T-helper 1 cell (primary cell): ENCODE measurements at regions not wholly inside any gene's neighbourhood (a gene's known extent, or its start where the extent isn't known, plus 50 kb on each side); places are given as distances from the start of the nearest gene placed in this dataset.

Experiments used
- DNase-seq, 5 donors: peaks; one replicate each; pipeline ENCODE4 v3.0.0-alpha.2; 2012 to 2020

DNA sequence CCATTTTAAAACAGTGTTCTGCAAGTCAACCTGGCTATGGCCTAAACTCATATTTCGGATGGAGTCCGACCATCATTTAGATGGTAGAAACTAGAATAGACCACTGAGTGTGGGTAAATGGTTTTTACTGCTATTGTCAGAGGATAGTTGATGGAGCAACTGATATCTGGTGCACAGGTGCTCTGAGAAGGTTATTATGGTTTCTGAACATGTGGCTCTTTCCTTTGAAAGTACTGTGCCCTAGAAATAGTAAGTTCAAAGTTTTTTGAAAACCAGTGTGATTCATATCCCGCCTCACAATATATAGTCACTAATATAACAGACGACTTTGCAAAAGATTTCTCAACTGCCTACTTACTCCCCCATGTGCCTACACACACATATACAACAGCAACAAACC is 64.4 kb upstream of the BTG1 start:
- peak in 1 of 5 donors; percentile 71 for DNase-seq

DNA sequence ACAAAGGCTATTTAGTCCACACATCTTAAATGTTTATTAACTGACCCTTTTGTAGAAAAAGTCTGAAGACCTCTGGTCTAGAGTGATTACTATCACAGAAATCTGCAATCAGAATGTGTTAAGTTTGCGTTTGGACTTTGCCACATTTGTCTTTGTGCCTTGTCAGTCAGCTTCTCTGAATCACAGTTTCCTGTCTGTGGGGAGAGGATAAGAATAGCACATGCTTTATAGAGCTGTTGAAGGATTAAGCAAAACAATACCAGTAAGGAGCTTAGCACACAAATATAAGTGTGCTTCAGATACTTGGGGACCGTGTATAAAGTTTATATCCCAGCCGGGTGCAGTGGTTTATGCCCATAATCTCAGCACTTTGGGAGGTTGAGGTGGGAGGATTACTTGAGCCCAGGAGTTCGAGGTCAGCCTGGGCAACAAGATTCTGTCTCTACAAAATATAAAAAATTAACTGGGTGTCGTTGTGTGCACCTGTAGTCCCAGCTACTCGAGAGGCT is 63.0 kb upstream of the BTG1 start:
- DNase-seq, result peak in 1 of 5 donors; percentile 81

- no peak for DNase-seq
These were observed 61.0 kb upstream of the BTG1 start for GRCh38 chr12:92206596-92206995.

GRCh38 chr12:92206011-92206410 is 60.4 kb upstream of the BTG1 start:
- DNase-seq, result no peak

DNA sequence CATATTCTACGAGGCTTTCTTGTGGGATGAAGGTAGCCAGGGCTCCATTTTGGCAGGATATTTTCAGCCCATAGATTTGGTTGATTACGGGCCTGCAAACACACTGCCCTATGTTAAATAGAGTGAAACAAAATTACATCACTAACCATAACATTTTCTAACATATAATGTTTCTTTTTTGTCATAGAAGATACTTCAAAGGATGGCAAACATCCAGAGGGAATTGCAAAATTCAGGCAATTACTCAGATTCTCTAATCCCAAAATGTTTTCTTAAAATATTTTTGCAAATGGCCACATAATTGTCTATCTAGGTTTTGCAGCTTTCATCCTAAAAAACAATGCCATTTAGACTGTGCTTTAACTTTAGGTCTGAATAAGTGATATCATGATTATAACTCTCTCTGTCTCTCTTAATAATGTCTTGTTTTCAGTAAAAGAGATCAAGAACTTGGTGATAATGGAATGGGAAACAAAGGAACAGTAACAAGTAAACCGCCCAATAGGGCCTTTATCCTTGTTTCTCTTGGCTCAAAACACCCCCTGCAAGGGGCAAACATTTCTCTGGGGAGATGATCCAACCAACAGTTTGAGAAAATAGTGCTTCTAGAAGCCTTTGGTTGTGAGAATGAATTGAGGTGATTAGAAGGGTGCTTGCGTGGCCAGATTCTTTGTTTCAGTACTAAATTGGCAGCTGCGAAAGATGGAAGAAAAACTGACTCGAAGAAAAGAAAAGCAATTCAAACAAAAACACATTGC is 54.4 kb upstream of the BTG1 start:
- DNase-seq, result no peak

GRCh38 chr12:92197815-92198214 is 52.2 kb upstream of the BTG1 start:
- no peak for DNase-seq

DNA sequence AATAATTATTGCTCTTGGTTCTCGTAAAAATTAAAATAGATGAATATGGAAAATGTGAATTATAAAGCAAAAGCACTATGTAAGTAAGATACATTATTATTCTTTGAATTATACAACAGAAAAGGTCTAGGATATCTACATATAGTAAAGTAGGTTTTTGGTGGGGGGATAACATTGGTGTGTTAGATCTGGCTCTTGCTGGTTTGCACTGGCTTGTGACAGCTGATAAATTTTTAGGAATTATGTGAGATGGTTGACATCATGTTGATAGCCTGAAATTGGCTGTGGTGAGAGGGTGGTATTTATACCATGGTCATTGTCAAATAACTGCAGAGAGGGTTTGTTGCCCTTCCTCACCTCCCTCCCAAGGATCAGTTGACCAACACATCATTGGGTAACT is 50.7 kb upstream of the BTG1 start:
- DNase-seq, result no peak
